Body of pancreas (tissue), 4 donors: ENCODE measurements at regions not wholly inside any gene's neighbourhood (a gene's known extent, or its start where the extent isn't known, plus 50 kb on each side); places are given as distances from the start of the nearest gene placed in this dataset.

Source experiments
- ATAC-seq: fragments of 150-250 bp; one replicate; pipeline ENCODE4 v1.9.1; 2016
- DNase-seq, 4 donors: peaks; one replicate each; pipeline ENCODE4 v3.0.0-alpha.2; 2019
- H3K27ac ChIP-seq, 4 donors: fragments of 200-600 bp; sonication (generic); 1 replicate in 3 of 4; 2 replicates in 1 of 4; pipeline versions ENCODE4 v1.5.1 to v1.6.1; 2016 to 2019; ENCODE audit warnings: mild to moderate bottlenecking in 1 of 4, mixed read lengths in 1 of 4, moderate library complexity in 1 of 4
- H3K27me3 ChIP-seq, 2 donors: fragments of 200-600 bp; sonication (generic); one replicate each; pipeline ENCODE4 v1.6.0; 2016; ENCODE audit warnings: mild to moderate bottlenecking in 1 of 2
- H3K36me3 ChIP-seq, 2 donors: fragments of 200-600 bp; sonication (generic); replicated peaks in 1 of 2; 2 replicates each; pipeline ENCODE4 v1.5.1; 2016; ENCODE audit warnings: low read depth in 2 of 2; ENCODE audit not compliant: insufficient read depth in 1 of 2
- H3K4me1 ChIP-seq: fragments of 200-600 bp; sonication (generic); one replicate; pipeline ENCODE4 v1.6.0; 2016
- H3K4me3 ChIP-seq, 2 donors: fragments of 200-600 bp; sonication (generic); 1 replicate in 1 of 2; 2 replicates in 1 of 2; pipeline ENCODE4 v1.5.1; 2016 to 2019
- H3K9me3 ChIP-seq, 3 donors: fragments of 200-600 bp; sonication (generic); 1 replicate in 2 of 3; 2 replicates in 1 of 3; pipeline ENCODE4 v1.5.1; 2016
- POLR2A ChIP-seq, 3 donors: fragments of 450-650 bp; IDR thresholded peaks; one replicate each; pipeline ENCODE4 v1.6.1; 2016; ENCODE audit warnings: antibody characterized with exemption in 3 of 3, mild to moderate bottlenecking in 2 of 3
- WGBS, 2 donors: methylation state at CpG; one replicate each; pipeline ENCODE4 v1.1.5; 2017; 5-methylcytosine and 5-hydroxymethylcytosine counted together
- intact Hi-C: fragments of 100-400 bp; cut with DNase I; formaldehyde crosslinking; loops from one replicate; pipeline ENCODE4 v1.15.1; 2023
- TF ChIP-seq, protein P1 (sequence below), 7 experiments: fragments of 450-650 bp in 4 of 7; fragments of 200-600 bp in 3 of 7; sonication (generic) in 3 of 7; IDR thresholded peaks; one replicate each; pipeline ENCODE4 v1.5.1; 2016 to 2019; ENCODE audit warnings: antibody characterized with exemption in 7 of 7

DNA sequence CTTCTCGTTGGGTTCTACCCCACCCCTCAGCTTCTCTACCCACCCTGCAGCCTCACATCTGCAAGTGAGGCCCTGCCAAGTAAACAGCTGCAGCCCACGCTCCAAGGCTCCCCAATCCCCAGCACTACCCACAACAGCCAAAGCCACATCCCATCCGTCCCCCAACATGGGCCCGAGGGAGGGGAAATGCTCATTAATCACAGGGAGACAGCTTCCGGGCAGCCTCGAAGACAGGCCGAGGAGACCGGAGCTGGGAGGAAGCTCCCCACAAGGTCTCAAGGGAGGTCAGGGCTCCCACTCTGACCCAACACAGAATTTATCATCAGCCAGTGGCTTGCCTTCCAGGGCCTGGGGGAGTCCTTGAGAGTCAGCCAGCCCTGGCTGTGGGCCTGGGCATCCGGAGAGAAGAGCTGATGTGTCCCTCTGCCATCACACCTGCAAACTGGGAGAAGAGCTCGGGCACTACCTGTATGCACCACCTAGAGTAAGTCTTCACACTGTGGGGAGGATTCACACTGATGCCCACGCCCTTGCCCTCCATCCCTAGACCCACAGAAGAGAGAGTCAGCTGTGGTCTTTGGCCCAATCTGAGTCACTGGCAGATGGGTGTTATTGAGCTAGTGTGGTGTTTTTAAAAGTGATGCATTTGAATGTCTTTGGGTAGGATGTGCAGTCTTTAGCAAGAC lies 115.5 kb upstream of the ZMIZ1 start:
- Histone ChIP-seq H3K4me1 (peaks cover 18% of the 10 kb centered on the region), H3K27me3 (no peaks in the 10 kb centered on the region), H3K4me3 (no peak overlapping the region), H3K9me3 (no peaks in the 10 kb centered on the region), H3K27ac (no peak overlapping the region), H3K36me3 (no peaks in the 10 kb centered on the region)
- intact Hi-C loops = no loop called here
- no peak for ATAC-seq
- TF ChIP-seq, protein P1, sequence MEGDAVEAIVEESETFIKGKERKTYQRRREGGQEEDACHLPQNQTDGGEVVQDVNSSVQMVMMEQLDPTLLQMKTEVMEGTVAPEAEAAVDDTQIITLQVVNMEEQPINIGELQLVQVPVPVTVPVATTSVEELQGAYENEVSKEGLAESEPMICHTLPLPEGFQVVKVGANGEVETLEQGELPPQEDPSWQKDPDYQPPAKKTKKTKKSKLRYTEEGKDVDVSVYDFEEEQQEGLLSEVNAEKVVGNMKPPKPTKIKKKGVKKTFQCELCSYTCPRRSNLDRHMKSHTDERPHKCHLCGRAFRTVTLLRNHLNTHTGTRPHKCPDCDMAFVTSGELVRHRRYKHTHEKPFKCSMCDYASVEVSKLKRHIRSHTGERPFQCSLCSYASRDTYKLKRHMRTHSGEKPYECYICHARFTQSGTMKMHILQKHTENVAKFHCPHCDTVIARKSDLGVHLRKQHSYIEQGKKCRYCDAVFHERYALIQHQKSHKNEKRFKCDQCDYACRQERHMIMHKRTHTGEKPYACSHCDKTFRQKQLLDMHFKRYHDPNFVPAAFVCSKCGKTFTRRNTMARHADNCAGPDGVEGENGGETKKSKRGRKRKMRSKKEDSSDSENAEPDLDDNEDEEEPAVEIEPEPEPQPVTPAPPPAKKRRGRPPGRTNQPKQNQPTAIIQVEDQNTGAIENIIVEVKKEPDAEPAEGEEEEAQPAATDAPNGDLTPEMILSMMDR (IDR thresholded peaks at IDR 0.05) = no peak
- TF ChIP-seq POLR2A (IDR thresholded peaks at IDR 0.05) = no peak
- DNase-seq = peak in 1 of 4 donors; percentile 32
- 62 to 75% methylated on average over 9 to 11 of the region's 11 CpGs for WGBS, 2 donors

DNA sequence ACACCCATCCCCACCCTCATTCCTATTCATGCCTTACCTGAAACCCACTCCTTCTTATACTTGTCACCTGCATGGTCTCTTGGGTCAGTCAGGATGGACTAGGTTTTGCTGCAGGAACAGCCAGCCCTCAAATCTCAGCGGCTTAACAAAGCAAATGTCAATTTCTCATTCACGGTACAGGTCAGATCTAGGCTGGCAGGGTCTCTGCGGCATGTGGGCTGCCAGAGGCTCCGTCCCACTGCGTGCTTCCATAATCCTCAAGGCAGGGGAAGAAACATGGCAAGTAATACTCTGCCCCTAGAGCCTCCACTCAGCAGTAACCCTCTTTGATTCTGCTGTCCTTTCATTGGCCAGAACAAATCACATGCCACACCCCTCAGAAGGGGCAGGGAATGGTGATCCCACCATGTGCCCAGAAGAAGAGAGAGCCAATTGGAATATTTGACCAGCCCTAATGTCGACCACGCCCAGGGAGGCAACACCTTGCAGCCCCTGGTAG lies 114.9 kb upstream of the ZMIZ1 start:
- H3K4me3 ChIP-seq = no peak overlapping the region
- intact Hi-C loops = no loop called here
- H3K4me1 ChIP-seq = peaks cover 18% of the 10 kb centered on the region
- DNase-seq = no peak
- H3K9me3 ChIP-seq = no peaks in the 10 kb centered on the region
- no peaks in the 10 kb centered on the region for H3K27me3 ChIP-seq
- H3K36me3 ChIP-seq = no peaks in the 10 kb centered on the region
- no peak overlapping the region for H3K27ac ChIP-seq
- WGBS, 2 donors = 97 to 100% methylated on average over 5 to 7 of the region's 7 CpGs
- no peak for ATAC-seq
- TF ChIP-seq, protein P1 (IDR thresholded peaks at IDR 0.05) = no peak

GRCh38 chr10:78954689-78955088 lies 114.1 kb upstream of the ZMIZ1 start:
- TF ChIP-seq POLR2A (IDR thresholded peaks at IDR 0.05) = no peak
- TF ChIP-seq, protein P1 (IDR thresholded peaks at IDR 0.05) = no peak
- no peak overlapping the region for H3K4me3 ChIP-seq
- DNase-seq = no peak
- intact Hi-C loops = no loop called here
- no peaks in the 10 kb centered on the region for H3K36me3 ChIP-seq
- 86 to 91% methylated on average over 7 of the region's 7 CpGs for WGBS, 2 donors
- H3K4me1 ChIP-seq = peaks cover 18% of the 10 kb centered on the region
- no peak overlapping the region for H3K27ac ChIP-seq
- no peaks in the 10 kb centered on the region for H3K9me3 ChIP-seq
- no peaks in the 10 kb centered on the region for H3K27me3 ChIP-seq
- no peak for ATAC-seq

- H3K4me1 ChIP-seq = peaks cover 17% of the 10 kb centered on the region
- TF ChIP-seq, protein P1 (IDR thresholded peaks at IDR 0.05) = no peak
- no peak for TF ChIP-seq POLR2A (IDR thresholded peaks at IDR 0.05)
- no peak overlapping the region for H3K27ac ChIP-seq
- no peak for ATAC-seq
- DNase-seq = no peak
- intact Hi-C loops = no loop called here
- no peaks in the 10 kb centered on the region for H3K36me3 ChIP-seq
- H3K4me3 ChIP-seq = no peak overlapping the region
- H3K9me3 ChIP-seq = no peaks in the 10 kb centered on the region
- no peaks in the 10 kb centered on the region for H3K27me3 ChIP-seq
- 85% methylated on average over 3 of the region's 3 CpGs; no CpG with 5 or more reads in 1 of the 2 donors for WGBS, 2 donors
These were observed 113.6 kb upstream of the ZMIZ1 start for GRCh38 chr10:78955206-78955605.

- no peaks in the 10 kb centered on the region for H3K9me3 ChIP-seq
- H3K27ac ChIP-seq = no peak overlapping the region
- intact Hi-C loops = no loop called here
- H3K4me3 ChIP-seq = no peak overlapping the region
- no peak for TF ChIP-seq POLR2A (IDR thresholded peaks at IDR 0.05)
- TF ChIP-seq, protein P1 (IDR thresholded peaks at IDR 0.05) = no peak
- no peaks in the 10 kb centered on the region for H3K27me3 ChIP-seq
- ATAC-seq (no peak), DNase-seq (no peak)
- H3K36me3 ChIP-seq = no peaks in the 10 kb centered on the region
- 76 to 79% methylated on average over 5 of the region's 5 CpGs for WGBS, 2 donors
- peaks cover 12% of the 10 kb centered on the region for H3K4me1 ChIP-seq
These were observed 112.4 kb upstream of the ZMIZ1 start for GRCh38 chr10:78956391-78956790.
